Heart left ventricle (tissue), 16 donors: ENCODE measurements at regions not wholly inside any gene's neighbourhood (a gene's known extent, or its start where the extent isn't known, plus 50 kb on each side); places are given as distances from the start of the nearest gene placed in this dataset.

Experiments used
- ATAC-seq, 4 donors: fragments of 200-7000 bp; cut with Tn5 transposase; one replicate each; pipeline ENCODE4 v1.9.1; 2020 to 2022; ENCODE audit warnings: moderate library complexity in 4 of 4, mild to moderate bottlenecking in 3 of 4, moderate number of reproducible peaks in 1 of 4
- DNase-seq, 5 donors: peaks; one replicate each; pipeline ENCODE4 v3.0.0-alpha.2; 2020
- H3K27ac ChIP-seq, 12 donors: fragments of 200-600 bp; sonication (generic) in 4 of 12; one replicate each; pipeline versions ENCODE4 v1.5.0 to v1.8.0; 2016 to 2022; ENCODE audit warnings: mild to moderate bottlenecking in 2 of 12
- H3K27me3 ChIP-seq, 9 donors: fragments of 200-600 bp; sonication (generic) in 2 of 9; one replicate each; pipeline versions ENCODE4 v1.5.1 to v1.8.0; 2016 to 2022; ENCODE audit warnings: mild to moderate bottlenecking in 3 of 9
- H3K36me3 ChIP-seq, 9 donors: fragments of 200-600 bp; sonication (generic) in 2 of 9; one replicate each; pipeline versions ENCODE4 v1.5.0 to v1.8.0; 2018 to 2022; ENCODE audit warnings: mild to moderate bottlenecking in 2 of 9
- H3K4me1 ChIP-seq, 12 donors: fragments of 200-600 bp; sonication (generic) in 4 of 12; one replicate each; pipeline versions ENCODE4 v1.5.0 to v1.8.0; 2016 to 2022; ENCODE audit warnings: mild to moderate bottlenecking in 3 of 12
- H3K4me3 ChIP-seq, 12 donors: fragments of 200-600 bp; sonication (generic) in 4 of 12; one replicate each; pipeline versions ENCODE4 v1.5.0 to v1.8.0; 2017 to 2022; ENCODE audit warnings: mild to moderate bottlenecking in 9 of 12, moderate library complexity in 4 of 12
- H3K9me3 ChIP-seq, 12 donors: fragments of 200-600 bp; sonication (generic) in 4 of 12; one replicate each; pipeline versions ENCODE4 v1.5.0 to v1.8.0; 2016 to 2022; ENCODE audit warnings: mild to moderate bottlenecking in 1 of 12
- POLR2A ChIP-seq, 2 donors: fragments of 450-650 bp; IDR thresholded peaks; one replicate each; pipeline ENCODE4 v1.6.1; 2017; ENCODE audit warnings: antibody characterized with exemption in 2 of 2, mild to moderate bottlenecking in 2 of 2, moderate library complexity in 2 of 2
- WGBS, 4 donors: extraction: QIAGEN DNeasy Blood & Tissue Kit in 2 of 4; methylation state at CpG; one replicate each; pipeline versions ENCODE4 v1.1.5 to v1.1.7; 2013 to 2018; 5-methylcytosine and 5-hydroxymethylcytosine counted together
- intact Hi-C, 10 donors: fragments of 100-400 bp; cut with DNase I; formaldehyde crosslinking; loops; one replicate each; pipeline versions ENCODE4 v1.11.1 to v1.14.2; 2022
- TF ChIP-seq, protein P1 (sequence below), 12 donors: fragments of 200-600 bp; sonication (generic) in 4 of 12; IDR thresholded peaks; one replicate each; pipeline versions ENCODE4 v1.5.0 to v1.8.0; 2018 to 2022; ENCODE audit warnings: antibody characterized with exemption in 12 of 12, mild to moderate bottlenecking in 5 of 12
- donor health status: ischemic (EF 13 %, LVEDD 7.1; RV severe dilation, severe dysfunction).
- donor health status: healthy with polysubstance abuse.
- donor health status: DM: no; HTN: yes; CAD: no.
- donor health status: DM: no; HTN: no; CAD: no.
- donor health status: ischemic (EF 25% LVEDD 6.9; RV normal size, moderate dysfunction).
- donor health status: ischemic (EF 25% LVEDD 5.7; RV mildly dilated, moderate dysfunction).
- donor health status: healthy.
- donor health status: DM: yes; HTN: yes; CAD: no.
- donor health status: ischemic (EF 35%, LVEDD 5.7; RV mildly dilated, moderate dysfunction).
- donor health status: nonischemic (EF 11% LVEDD 7.7; RV severe dilation, severe dysfunction).
- donor health status: DM: yes; HTN: yes; CAD: no.
- donor health status: PGD.
- donor health status: ischemic (EF 29% LVEDD 5.4; RV normal size, mild dysfunction).
- donor health status: nonischemic (EF 23%, LVEDD 6.1; RV moderate dilation, normal function).

DNA sequence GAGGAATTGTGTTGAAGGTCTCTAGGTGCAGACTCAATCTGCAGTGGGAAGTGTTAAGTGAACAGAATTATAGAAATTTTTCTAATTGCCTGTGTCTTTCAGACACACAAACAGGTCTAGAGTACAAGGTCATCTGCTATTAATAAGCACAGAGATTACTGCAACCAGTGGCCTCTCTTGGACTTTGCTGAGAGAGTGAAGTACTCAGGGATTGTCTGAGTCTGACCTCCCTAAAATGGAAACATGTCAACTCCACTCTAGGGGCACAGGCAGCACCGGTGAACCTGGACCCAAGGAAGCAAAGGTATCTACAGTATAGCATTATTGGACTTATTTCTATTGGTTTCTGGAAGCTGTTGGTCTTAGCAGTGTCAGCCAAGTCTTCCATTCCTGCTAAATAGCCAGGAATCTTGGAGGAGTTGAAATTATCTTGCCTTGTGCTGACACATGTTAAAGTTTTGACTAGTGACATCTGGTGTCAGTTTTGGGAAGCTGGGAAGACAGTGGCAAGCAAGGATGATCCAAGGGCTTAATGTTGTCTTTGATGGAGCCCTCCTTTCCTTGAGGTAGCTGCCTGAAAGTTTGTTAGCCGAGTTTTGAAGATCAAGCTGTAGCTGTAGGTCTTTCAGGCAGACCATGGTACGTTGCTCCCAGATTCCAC, 61.1 kb upstream of the NMUR2 start:
- Histone ChIP-seq H3K9me3 (no peaks in the 10 kb centered on the region), H3K27me3 (no peaks in the 10 kb centered on the region), H3K4me1 (peaks cover 0 to 9% (median 0%) of the 10 kb centered on the region in 12 donors), H3K36me3 (no peaks in the 10 kb centered on the region), H3K27ac (peak overlapping the region in 2 of 12 donors; percentile 65), H3K4me3 (no peak overlapping the region)
- intact Hi-C loops = no loop called here
- peak; percentile 71 to 92 (median 89) for ATAC-seq
- WGBS, 4 donors = 35 to 71% (median 60%) methylated on average over 3 of the region's 3 CpGs
- TF ChIP-seq, protein P1, sequence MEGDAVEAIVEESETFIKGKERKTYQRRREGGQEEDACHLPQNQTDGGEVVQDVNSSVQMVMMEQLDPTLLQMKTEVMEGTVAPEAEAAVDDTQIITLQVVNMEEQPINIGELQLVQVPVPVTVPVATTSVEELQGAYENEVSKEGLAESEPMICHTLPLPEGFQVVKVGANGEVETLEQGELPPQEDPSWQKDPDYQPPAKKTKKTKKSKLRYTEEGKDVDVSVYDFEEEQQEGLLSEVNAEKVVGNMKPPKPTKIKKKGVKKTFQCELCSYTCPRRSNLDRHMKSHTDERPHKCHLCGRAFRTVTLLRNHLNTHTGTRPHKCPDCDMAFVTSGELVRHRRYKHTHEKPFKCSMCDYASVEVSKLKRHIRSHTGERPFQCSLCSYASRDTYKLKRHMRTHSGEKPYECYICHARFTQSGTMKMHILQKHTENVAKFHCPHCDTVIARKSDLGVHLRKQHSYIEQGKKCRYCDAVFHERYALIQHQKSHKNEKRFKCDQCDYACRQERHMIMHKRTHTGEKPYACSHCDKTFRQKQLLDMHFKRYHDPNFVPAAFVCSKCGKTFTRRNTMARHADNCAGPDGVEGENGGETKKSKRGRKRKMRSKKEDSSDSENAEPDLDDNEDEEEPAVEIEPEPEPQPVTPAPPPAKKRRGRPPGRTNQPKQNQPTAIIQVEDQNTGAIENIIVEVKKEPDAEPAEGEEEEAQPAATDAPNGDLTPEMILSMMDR (IDR thresholded peaks at IDR 0.05) = no peak
- TF ChIP-seq POLR2A (IDR thresholded peaks at IDR 0.05) = no peak
- no peak for DNase-seq

DNA sequence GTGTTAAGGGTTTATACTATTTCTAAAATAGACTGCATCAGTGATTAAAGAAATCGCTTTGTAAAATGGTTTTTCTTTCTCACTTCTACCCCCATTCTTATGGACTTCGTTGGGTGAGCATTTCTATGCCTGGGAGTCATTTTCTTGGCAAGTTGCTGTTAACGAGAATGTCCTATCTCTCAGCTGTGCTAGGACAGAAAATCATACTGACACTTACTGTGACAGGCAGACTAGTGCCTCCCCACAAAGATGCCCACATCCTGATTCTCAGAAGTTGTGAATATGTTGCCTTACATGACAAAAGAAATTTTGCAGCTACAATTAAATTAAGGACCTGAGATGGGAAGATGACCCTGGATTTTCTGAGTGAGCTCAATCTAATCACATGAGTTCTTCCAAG, 65.1 kb upstream of the NMUR2 start:
- Histone ChIP-seq H3K27ac (no peak overlapping the region), H3K36me3 (no peaks in the 10 kb centered on the region), H3K27me3 (no peaks in the 10 kb centered on the region), H3K4me1 (peaks cover 0 to 17% (median 0%) of the 10 kb centered on the region in 12 donors), H3K4me3 (no peak overlapping the region), H3K9me3 (no peaks in the 10 kb centered on the region)
- intact Hi-C loops = no loop called here
- DNase-seq (no peak), ATAC-seq (peak in 2 of 4 donors; percentile 24 to 48)
- WGBS, 4 donors = 40 to 44% (median 43%) methylated on average over 3 of the region's 3 CpGs
- TF ChIP-seq, protein P1 (IDR thresholded peaks at IDR 0.05) = no peak
- TF ChIP-seq POLR2A (IDR thresholded peaks at IDR 0.05) = no peak

DNA sequence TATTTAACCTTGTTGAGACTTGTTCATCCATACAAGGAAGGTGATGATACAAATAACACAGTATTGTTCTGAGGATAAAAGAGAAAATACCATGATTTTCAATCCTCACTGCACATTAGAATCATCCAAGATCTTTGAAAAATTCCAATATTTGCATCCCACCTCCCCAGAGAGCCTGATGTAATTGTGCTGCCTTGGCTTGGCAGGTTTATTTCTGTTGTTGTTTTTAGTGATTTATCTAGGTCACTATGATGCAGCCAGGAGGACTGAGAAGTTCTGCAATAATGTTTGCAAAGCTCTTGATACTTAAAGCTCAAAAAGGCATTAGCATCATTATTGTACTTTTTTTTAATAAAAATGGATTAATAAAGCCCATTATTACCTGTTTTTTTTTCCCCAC, 67.0 kb upstream of the NMUR2 start:
- Histone ChIP-seq H3K36me3 (no peaks in the 10 kb centered on the region), H3K4me1 (peaks cover 0 to 9% (median 0%) of the 10 kb centered on the region in 12 donors), H3K27me3 (no peaks in the 10 kb centered on the region), H3K4me3 (no peak overlapping the region), H3K27ac (no peak overlapping the region), H3K9me3 (no peaks in the 10 kb centered on the region)
- ATAC-seq = no peak
- no peak for TF ChIP-seq POLR2A (IDR thresholded peaks at IDR 0.05)
- TF ChIP-seq, protein P1 (IDR thresholded peaks at IDR 0.05) = no peak
- intact Hi-C loops = no loop called here
- DNase-seq = no peak

DNA sequence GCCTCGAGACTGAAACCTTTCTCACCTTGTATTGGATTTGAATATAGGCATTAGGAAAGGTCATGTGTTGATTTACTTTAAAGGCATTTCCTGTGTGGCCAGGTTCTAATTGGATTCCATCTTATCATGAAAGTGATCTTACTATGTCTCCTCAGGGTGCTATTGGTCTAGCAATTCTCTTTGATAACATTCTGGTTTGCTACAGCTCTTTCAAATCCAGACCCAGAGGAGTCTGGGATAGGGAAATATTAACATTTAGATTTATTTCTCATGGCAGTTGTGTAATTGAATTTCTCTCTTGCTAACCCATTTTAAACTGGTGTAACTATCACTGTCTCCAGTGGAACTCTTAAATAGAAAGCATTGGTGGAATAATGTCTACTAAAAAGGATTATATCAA, 69.9 kb upstream of the NMUR2 start:
- no peak for DNase-seq
- Histone ChIP-seq H3K4me3 (no peak overlapping the region), H3K9me3 (no peaks in the 10 kb centered on the region), H3K36me3 (no peaks in the 10 kb centered on the region), H3K4me1 (peaks cover 0 to 9% (median 0%) of the 10 kb centered on the region in 12 donors), H3K27me3 (no peaks in the 10 kb centered on the region), H3K27ac (no peak overlapping the region)
- WGBS, 4 donors = 46 to 75% (median 56%) methylated on average over 1 of the region's 1 CpG
- intact Hi-C loops = no loop called here
- ATAC-seq = no peak
- TF ChIP-seq POLR2A (IDR thresholded peaks at IDR 0.05) = no peak
- TF ChIP-seq, protein P1 (IDR thresholded peaks at IDR 0.05) = no peak
